Kidney epithelial cell (primary cell): ENCODE measurements at regions not wholly inside any gene's neighbourhood (a gene's known extent, or its start where the extent isn't known, plus 50 kb on each side); places are given as distances from the start of the nearest gene placed in this dataset.

ENCODE experiments used
- DNase-seq: peaks from one replicate; pipeline ENCODE4 v3.0.0-alpha.2; 2010; ENCODE audit warnings: low read depth
- H3K27me3 ChIP-seq: 2 replicates; pipeline ENCODE4 v1.6.0; 2011; ENCODE audit warnings: low read length; ENCODE audit not compliant: control insufficient read depth, insufficient read depth
- H3K36me3 ChIP-seq: 2 replicates; pipeline ENCODE4 v1.5.1; 2011; ENCODE audit warnings: low read length; ENCODE audit not compliant: control insufficient read depth, insufficient read depth
- H3K4me3 ChIP-seq: 2 replicates; pipeline ENCODE4 v1.5.1; 2011; ENCODE audit warnings: low read depth, mild to moderate bottlenecking, control low read depth, low read length
- TF ChIP-seq, protein P1 (sequence below): IDR thresholded peaks from 2 replicates; pipeline ENCODE4 v1.5.1; 2011; ENCODE audit warnings: mild to moderate bottlenecking, moderate library complexity, low read length, control low read depth, inconsistent platforms; ENCODE audit not compliant: insufficient read depth, poor library complexity, severe bottlenecking

DNA sequence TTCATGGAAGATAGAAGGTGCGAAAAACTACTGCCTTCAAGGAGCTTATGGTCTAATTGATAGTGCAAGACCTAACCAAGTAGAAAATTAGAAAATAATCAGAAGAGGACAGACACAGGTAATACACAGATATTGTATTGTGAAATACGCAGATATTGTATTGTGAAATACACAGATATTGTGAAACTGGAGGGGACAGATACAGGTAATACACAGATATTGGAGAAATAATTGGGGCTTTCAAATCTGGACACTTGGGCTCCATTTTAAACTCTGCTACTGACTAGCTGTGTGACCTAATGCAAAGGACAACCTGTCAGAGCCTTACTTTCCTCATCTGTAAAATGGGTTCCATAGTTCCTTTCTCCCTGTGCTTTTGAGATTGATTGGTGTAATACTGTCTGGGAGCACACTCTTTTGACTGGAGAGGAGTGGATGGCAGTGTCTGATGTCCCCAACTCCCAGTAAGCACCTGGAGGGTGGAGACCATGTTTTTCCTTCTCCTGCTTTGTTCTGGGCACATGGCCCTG is 272.8 kb downstream of the TLE3 start:
- DNase-seq: no peak
- TF ChIP-seq, protein P1, sequence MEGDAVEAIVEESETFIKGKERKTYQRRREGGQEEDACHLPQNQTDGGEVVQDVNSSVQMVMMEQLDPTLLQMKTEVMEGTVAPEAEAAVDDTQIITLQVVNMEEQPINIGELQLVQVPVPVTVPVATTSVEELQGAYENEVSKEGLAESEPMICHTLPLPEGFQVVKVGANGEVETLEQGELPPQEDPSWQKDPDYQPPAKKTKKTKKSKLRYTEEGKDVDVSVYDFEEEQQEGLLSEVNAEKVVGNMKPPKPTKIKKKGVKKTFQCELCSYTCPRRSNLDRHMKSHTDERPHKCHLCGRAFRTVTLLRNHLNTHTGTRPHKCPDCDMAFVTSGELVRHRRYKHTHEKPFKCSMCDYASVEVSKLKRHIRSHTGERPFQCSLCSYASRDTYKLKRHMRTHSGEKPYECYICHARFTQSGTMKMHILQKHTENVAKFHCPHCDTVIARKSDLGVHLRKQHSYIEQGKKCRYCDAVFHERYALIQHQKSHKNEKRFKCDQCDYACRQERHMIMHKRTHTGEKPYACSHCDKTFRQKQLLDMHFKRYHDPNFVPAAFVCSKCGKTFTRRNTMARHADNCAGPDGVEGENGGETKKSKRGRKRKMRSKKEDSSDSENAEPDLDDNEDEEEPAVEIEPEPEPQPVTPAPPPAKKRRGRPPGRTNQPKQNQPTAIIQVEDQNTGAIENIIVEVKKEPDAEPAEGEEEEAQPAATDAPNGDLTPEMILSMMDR: no peak
- Histone ChIP-seq H3K36me3 (no peaks in the 10 kb centered on the region), H3K4me3 (no peak overlapping the region), H3K27me3 (peaks cover 4% of the 10 kb centered on the region)

DNA sequence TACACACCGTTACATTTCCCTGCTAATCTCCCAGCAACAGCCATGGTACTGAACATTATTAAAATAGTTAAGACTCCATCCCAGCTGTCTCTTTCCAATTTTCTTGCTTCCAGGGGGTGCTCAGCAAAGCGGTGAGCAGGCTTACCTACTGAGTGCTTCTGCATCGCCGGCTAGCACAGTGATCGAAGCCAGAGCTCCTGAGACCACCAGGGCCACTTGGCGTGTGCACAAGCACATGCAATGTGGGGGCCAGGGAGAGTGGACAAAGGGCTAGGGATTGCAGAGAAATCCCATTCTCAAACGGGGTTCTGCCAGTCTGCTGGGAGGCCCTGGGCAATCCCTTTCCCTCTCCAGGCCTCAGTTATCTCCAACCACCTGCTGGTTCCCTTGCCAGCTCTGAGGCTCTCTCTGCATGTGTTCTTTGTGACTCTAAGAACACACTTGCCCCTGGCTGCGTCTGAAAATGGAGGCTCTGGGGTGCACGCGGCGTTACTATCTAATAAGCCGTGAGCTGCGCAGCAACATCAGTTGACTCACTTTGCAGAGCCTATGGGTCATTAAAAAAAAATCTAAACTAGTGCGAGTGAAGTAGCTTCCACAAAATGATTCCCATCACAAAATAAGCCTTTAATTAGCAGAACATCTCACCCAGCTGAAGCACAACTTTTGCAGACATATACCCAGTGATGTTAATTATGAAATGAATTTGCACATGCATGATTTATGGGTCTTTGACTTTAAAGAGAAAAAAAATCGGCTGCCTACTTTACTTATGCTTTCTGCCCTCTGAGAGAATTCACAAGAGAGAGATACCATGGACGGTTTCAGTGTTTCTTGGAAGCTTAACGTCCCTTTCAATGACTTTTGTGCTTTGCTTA is 271.5 kb downstream of the TLE3 start:
- TF ChIP-seq, protein P1: no peak
- Histone ChIP-seq H3K27me3 (peaks cover 4% of the 10 kb centered on the region), H3K36me3 (no peaks in the 10 kb centered on the region), H3K4me3 (no peak overlapping the region)
- DNase-seq: no peak

DNA sequence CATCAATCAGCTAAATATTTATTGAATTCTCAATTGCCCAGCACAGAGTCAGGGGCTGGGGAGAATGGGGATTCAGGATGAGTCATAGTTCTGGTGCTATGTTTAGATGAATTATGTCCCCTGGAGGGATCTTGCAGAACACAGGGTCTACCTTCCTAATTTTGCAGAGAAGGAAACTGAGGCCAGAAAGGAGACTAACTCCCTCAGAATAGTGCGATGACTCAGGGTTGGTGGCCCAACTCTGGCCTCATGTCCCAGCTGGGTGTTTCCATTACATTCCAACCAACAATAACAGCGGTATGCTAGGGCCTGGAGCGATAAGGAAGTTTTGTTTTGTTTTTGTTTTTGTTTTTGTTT is 270.9 kb downstream of the TLE3 start:
- peaks cover 4% of the 10 kb centered on the region for H3K27me3 ChIP-seq
- TF ChIP-seq, protein P1: no peak

DNA sequence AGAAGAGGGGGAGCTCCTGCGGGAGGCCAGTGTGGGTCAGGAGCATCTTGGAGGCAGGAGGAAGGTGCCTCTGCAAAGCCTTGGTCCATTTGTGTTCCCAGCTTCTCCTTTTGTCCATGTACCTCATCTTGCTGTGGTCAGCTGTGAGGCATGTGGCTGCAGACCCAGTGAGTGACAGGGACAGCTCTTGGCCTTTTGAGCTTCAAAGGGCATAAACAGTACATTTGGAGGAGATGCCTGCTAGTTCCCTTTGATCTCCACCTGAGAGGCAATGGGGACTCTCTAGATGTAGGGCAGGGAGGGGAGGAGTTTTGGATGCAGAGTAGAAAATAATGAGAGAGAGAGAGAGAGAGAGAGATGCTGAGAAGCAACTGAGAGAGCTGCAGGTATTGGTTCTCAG is 270.0 kb downstream of the TLE3 start:
- DNase-seq: no peak
- H3K27me3 ChIP-seq: peaks cover 2% of the 10 kb centered on the region
- TF ChIP-seq, protein P1: no peak
- H3K4me3 ChIP-seq: no peak overlapping the region
- H3K36me3 ChIP-seq: no peaks in the 10 kb centered on the region

More for the DNA sequence above, 270.9 kb downstream of the TLE3 start:
- DNase-seq: no peak
- Histone ChIP-seq H3K4me3 (no peak overlapping the region), H3K36me3 (no peaks in the 10 kb centered on the region)

DNA sequence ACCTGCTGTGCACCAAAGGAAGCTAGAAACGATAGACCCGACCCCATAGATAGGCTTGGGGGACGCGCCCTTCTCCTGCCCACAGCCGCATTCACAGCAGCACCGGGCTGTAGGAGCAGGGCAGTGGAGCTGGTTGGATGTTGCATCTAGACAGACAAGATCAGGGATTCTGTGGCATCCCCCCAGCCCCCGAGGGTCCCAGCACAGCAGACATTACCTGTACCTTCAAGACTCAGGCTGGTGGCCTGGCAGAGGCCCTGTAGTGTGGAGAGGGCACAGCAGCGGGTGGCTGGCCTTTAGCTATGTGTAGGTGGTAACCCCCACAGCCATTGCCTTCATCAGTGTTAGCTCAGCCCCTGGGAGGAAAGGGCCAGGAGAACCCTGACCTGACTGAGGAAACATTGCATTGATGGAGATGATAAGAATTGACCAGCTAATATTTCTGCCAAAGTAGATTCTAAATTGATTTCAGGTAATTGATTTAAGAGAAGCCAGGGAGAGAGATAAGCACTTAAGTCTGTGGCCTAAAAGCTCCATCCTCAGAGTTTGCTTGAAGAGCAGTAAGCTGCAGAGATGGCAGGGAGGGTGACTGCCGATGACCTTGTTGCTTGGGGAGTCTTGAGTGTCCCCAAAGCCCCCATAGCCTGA is 269.4 kb downstream of the TLE3 start:
- peaks cover 2% of the 10 kb centered on the region for H3K27me3 ChIP-seq
- no peak overlapping the region for H3K4me3 ChIP-seq
- no peak for DNase-seq
- TF ChIP-seq, protein P1: no peak
- H3K36me3 ChIP-seq: no peaks in the 10 kb centered on the region

DNA sequence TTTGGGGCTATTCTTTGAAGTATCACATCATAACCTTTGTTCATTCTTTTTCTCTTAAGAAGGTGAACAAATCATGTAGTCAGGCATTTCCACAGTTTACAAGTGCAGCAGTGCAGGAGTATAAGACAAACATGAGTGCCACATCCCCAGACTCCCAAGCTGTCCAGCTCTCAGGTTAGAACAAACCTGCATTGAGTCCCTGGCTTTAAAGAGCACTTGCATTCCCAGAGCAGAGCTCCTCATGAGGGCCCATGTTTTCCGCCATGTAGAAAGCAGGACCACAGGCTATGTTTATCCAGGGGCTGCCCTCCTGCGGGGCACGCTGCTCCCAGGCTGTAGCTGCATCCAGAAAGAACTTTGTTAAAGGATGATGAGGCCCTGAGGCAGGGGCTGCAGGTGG is 267.7 kb downstream of the TLE3 start:
- no peak for DNase-seq
- Histone ChIP-seq H3K27me3 (peaks cover 5% of the 10 kb centered on the region), H3K36me3 (no peaks in the 10 kb centered on the region), H3K4me3 (no peak overlapping the region)
- TF ChIP-seq, protein P1: no peak
